Hematopoietic multipotent progenitor cell treated with erythropoietin and hydrocortisone succinate and interleukin-3 and kit ligand, for 15 days (in vitro differentiated cells): ENCODE measurements at regions not wholly inside any gene's neighbourhood (a gene's known extent, or its start where the extent isn't known, plus 50 kb on each side); places are given as distances from the start of the nearest gene placed in this dataset.

Source experiments
- DNase-seq: peaks from one replicate; pipeline ENCODE4 v3.0.0-alpha.2; 2015; ENCODE audit warnings: low spot score

GRCh38 chrY:21287769-21288168 is 223.4 kb upstream of the RBMY1B start:
- DNase-seq = no peak

- DNase-seq = no peak
Observed at GRCh38 chrY:21288908-21289307, 222.2 kb upstream of the RBMY1B start.

DNA sequence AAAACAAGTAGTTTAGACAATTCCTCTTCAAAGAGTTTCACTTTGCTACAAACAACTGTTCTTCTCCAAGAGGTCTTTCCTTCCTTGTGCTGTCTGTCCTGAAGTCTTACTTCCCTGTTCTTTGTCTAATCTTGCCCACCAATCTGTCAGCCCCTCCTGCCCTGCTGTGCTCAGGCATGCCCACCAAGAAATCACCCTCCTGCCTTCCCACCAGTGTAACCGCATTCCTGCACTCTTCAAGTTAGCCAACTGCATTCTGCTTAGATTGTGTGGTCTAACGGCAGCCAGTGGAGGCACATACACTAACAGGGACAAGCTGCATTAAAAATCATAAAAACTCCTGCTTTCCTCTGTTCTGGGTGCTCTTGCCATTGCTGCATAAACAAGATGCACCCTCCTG is 215.9 kb upstream of the RBMY1B start:
- no peak for DNase-seq

GRCh38 chrY:21302278-21302677 is 208.9 kb upstream of the RBMY1B start:
- DNase-seq = no peak

DNA sequence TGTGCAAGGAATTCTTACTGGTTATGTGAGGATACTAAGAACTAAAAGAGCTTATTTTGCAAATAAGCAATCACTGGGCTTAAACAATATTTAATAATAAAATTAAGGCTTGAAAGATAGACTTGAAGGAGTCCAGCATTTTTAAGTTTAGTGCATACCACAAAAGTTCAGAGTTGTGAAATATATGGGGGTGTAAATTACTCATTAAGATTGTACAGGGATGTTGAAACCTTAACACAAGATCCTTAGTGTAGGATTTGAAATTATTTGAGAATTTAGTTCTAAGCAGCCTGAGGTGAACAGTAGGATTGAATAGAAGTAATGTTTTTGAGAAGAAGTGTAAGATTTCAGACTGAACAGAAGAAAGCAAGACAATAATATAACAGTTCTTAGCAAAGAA is 195.8 kb upstream of the RBMY1B start:
- DNase-seq = no peak
